HG02678 (cell line): ENCODE measurements at regions not wholly inside any gene's neighbourhood (a gene's known extent, or its start where the extent isn't known, plus 50 kb on each side); places are given as distances from the start of the nearest gene placed in this dataset.

Experiments
- ATAC-seq: cut with Tn5 transposase; IDR thresholded peaks from one replicate; pipeline ENCODE4 v1.9.1; 2021; ENCODE audit warnings: mild to moderate bottlenecking, moderate library complexity; ENCODE audit not compliant: unreplicated experiment

- no peak for ATAC-seq
Observed at GRCh38 chr12:91610561-91610960, 427.9 kb upstream of the DCN start.

DNA sequence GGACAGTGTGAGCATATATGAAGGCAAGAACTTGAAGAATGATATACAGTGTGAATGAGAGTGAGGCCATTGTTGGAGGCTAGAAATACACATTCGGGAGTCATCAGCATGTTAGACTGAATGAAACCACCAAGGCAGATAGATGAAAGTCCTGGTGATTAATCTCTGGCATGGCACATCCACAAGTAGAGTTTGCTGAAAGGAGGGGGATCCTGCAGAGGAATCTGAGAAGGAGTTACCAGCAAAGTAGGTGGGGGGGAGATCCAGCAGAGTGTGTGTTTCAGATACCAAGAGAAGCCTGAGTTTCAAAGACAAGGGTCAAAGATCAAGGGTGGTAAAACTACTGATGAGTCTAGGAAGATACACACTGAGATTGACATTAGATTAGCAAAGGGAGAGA, 426.7 kb upstream of the DCN start:
- ATAC-seq: no peak

- ATAC-seq: no peak
Observed at GRCh38 chr12:91608542-91608941, 425.9 kb upstream of the DCN start.

- ATAC-seq: no peak
Observed at GRCh38 chr12:91606662-91607377, 424.2 kb upstream of the DCN start.

- no peak for ATAC-seq
Observed at GRCh38 chr12:91604897-91605296, 422.3 kb upstream of the DCN start.

DNA sequence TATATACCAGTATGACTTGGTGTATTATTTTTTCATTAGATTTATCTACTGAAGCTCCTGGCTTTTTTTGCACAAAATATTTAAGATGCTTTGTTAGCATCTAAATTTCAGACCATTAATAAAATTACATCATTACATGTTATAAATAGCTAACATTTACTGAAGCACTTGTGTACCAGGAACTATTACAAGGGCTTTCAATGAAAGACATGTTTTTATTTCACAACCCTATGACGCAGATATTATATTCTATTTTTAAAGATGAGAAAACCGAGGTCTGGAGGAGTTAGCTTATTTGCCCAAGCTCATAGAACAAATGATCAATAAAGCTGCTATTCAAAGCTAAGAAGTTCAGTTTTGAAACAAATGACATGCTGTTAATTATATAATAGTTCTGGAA, 420.4 kb upstream of the DCN start:
- ATAC-seq: no peak

DNA sequence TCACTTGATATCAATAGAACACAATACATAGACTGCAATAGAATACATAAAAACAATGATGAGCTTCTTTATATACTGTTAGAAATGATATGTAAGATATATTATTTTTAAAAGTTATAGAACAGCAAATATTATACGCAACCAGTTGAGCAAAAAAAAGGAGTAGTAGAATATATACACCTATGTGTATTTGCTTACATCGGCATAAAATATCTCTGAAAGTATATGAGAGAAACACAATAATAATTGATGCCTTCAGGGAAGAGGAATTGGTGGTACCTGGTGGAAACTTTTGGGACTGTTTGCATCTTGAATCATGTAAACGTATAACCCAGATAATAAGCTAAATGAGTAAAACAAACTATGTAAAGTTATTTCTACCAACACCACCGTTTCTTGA, 418.4 kb upstream of the DCN start:
- no peak for ATAC-seq

GRCh38 chr12:91594715-91595114, 412.1 kb upstream of the DCN start:
- ATAC-seq: no peak

GRCh38 chr12:91591639-91591987, 409.0 kb upstream of the DCN start:
- no peak for ATAC-seq

- ATAC-seq: no peak
Observed at GRCh38 chr12:91590966-91591638, 408.5 kb upstream of the DCN start.

DNA sequence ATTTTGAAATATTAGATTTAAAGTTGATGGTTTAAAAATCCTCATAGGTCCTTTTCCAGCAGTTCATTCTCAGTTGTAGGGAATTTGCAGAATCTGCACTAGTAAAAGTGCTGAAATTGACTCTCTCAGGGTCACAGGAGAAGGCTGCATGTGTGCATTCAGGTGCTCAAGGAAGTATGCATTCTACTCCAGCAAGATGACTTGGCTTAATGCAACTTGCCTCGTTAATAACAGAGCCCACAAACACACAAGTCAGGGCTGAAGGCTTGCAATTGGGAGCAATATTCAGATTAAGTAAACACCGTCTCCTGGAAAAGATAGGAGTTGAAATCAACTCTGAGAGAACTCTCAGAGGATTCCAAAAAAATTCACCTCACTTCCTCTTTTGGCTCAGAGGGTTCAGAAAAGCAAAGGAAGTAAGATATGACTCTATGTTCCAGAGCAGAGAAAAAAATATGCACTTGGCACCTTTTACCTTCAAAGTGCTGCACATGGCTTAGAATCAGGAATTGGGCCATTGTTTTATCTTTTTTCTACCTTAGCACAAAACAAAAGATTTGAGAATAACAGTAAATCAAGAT, 406.3 kb upstream of the DCN start:
- no peak for ATAC-seq

DNA sequence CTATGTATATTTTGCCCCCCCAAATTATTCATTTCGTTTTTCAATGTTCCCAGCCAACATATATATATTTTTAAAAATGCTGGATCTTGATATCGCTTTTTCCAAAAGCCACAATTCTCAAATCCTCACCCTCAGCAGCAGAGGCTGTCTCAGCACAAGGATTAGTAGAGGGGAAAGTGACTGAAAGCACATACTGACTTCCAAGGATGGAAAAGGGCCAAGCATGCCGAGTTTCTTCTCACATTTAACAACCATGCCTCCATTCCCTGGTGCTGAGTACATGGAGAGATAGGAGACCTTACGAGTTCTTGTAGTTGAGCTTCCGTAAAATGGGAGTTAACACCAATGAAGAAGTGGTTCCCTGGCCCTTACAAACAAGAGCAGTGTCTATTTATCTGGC, 403.4 kb upstream of the DCN start:
- ATAC-seq: no peak

DNA sequence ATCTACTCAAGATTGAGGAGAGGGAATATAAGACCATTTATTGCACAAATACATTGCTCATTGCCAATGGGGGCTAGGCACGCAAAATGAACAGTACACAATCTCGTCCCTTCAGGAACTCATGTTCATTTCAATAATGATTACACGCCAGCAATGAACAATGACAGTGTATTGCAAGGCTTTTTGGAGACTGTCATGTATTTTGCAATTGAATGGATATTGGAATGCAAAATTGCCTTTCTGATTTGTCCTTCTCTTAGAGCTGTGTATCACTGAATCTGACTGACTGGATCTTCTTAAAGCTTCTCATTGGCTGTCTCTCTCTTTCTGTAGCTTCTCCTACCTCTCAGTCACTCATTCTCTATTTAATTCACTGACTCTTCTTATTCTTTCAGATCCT, 400.2 kb upstream of the DCN start:
- ATAC-seq: no peak

DNA sequence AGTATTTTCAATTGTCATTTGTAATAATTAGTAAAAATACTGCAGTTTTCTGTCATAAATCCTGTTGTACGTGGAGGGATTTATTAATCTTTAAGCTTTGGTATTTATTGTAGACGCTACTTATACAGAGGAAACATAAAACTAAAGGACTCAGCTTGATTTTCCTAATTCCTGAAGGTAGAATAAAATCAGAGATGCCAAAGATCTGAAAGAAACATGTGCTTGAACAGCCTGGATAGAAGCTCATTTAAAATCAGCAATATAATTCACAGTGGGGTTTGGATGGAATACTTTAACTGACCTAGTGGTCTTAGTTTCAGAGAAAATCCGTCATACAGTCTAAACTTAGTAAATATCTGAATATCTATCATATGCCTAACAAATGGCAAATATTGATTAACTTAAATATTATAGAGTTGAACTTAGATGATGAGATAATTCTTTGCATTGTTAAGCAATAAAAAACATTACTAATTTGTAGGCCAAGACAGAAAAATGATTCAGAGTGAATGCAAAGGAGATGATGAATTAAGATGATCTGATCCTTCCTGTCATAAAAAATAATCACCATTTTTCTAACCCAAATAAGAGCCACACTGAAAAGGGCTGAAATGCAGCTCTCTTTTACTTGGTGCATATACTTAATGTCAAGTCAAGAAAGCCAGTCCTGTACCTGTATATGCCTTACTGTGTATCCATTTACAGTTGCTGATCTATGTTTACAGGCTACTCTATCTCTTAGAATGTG, 397.1 kb upstream of the DCN start:
- ATAC-seq: no peak

GRCh38 chr12:91577586-91578539, 395.2 kb upstream of the DCN start:
- peak; percentile 70 for ATAC-seq

GRCh38 chr12:91576432-91576831, 393.8 kb upstream of the DCN start:
- ATAC-seq: no peak

- ATAC-seq: no peak
Observed at GRCh38 chr12:91575630-91576029, 393.0 kb upstream of the DCN start.

DNA sequence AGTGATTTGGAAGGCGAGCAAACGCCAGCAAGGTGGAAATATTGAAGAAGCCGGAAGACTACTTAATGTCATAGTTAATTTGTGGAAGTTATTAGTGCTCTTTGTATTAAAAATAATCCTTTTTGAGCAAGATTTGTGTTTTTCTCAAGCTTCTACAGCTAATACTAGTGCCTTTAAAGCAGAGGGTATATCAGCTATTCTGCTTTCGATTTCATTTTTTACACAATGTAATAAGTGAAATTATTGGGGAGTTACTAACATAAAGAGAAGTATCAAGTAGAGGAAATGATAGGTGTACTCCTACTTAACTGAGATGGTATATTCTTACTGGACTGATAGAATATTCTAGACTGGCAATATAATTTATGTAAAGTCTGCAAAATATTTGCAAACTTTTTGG, 392.4 kb upstream of the DCN start:
- no peak for ATAC-seq

GRCh38 chr12:91574391-91574790, 391.8 kb upstream of the DCN start:
- no peak for ATAC-seq

- no peak for ATAC-seq
Observed at GRCh38 chr12:91572869-91573268, 390.3 kb upstream of the DCN start.

- no peak for ATAC-seq
Observed at GRCh38 chr12:91567100-91567485, 384.5 kb upstream of the DCN start.
